ENCODE measurements at regions not wholly inside any gene's neighbourhood (a gene's known extent, or its start where the extent isn't known, plus 50 kb on each side); places are given as distances from the start of the nearest gene placed in this dataset.

DNA sequence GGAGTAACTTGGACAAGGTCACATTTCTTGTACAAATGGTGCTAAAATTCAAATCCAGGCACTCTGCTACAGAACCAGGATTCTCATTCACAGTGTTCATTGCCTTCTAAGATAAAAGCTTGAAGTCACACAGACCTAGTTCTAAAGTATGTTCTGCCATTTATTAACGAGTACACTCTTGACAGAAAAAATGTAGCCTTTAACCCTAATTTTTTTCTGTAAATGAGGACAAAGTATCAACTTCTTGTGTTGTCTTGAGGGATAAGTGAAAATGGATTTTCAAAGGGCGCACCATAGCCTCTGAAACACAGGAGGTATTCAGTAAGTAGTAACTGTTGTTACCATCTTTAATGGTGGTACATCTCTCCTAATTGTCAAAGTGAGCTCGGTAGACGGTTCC lies 379.8 kb upstream of the FLRT2 start:
- TF ChIP-seq, protein P1, sequence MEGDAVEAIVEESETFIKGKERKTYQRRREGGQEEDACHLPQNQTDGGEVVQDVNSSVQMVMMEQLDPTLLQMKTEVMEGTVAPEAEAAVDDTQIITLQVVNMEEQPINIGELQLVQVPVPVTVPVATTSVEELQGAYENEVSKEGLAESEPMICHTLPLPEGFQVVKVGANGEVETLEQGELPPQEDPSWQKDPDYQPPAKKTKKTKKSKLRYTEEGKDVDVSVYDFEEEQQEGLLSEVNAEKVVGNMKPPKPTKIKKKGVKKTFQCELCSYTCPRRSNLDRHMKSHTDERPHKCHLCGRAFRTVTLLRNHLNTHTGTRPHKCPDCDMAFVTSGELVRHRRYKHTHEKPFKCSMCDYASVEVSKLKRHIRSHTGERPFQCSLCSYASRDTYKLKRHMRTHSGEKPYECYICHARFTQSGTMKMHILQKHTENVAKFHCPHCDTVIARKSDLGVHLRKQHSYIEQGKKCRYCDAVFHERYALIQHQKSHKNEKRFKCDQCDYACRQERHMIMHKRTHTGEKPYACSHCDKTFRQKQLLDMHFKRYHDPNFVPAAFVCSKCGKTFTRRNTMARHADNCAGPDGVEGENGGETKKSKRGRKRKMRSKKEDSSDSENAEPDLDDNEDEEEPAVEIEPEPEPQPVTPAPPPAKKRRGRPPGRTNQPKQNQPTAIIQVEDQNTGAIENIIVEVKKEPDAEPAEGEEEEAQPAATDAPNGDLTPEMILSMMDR (IDR thresholded peaks at IDR 0.05; ENCODE audit: poor library complexity, severe bottlenecking): no peak
- TF ChIP-seq EZH2 (IDR thresholded peaks at IDR 0.05; ENCODE audit: borderline replicate concordance, insufficient read depth, low read length, poor library complexity, severe bottlenecking) (no peak), TAF1 (IDR thresholded peaks at IDR 0.05; ENCODE audit: low read depth) (no peak), POLR2AphosphoS5 (IDR thresholded peaks at IDR 0.05) (no peak), EP300 (conservative IDR thresholded peaks at IDR 0.05; ENCODE audit: poor library complexity, severe bottlenecking) (no peak)
